Spleen (tissue), 11 donors: ENCODE measurements at regions not wholly inside any gene's neighbourhood (a gene's known extent, or its start where the extent isn't known, plus 50 kb on each side); places are given as distances from the start of the nearest gene placed in this dataset.

Source experiments
- DNase-seq: peaks from one replicate; pipeline ENCODE4 v3.0.0-alpha.2; 2020
- H3K27ac ChIP-seq, 8 donors: fragments of 200-600 bp; sonication (generic) in 7 of 8; 1 replicate in 4 of 8; 2 replicates in 4 of 8; pipeline versions ENCODE4 v1.5.0 to v1.8.0; 2016 to 2021; ENCODE audit warnings: inconsistent platforms in 4 of 8, mild to moderate bottlenecking in 4 of 8, moderate library complexity in 1 of 8
- H3K27me3 ChIP-seq, 7 donors: fragments of 200-600 bp; sonication (generic) in 6 of 7; replicated peaks in 1 of 7; 1 replicate in 4 of 7; 2 replicates in 3 of 7; pipeline versions ENCODE4 v1.5.0 to v1.8.0; 2016 to 2021; ENCODE audit warnings: inconsistent platforms in 3 of 7, mild to moderate bottlenecking in 1 of 7
- H3K36me3 ChIP-seq, 6 donors: fragments of 200-600 bp; sonication (generic) in 5 of 6; 1 replicate in 4 of 6; 2 replicates in 2 of 6; pipeline versions ENCODE4 v1.5.0 to v1.8.0; 2016 to 2021; ENCODE audit warnings: inconsistent platforms in 2 of 6
- H3K4me1 ChIP-seq, 6 donors: fragments of 200-600 bp; sonication (generic) in 5 of 6; 1 replicate in 3 of 6; 2 replicates in 3 of 6; pipeline versions ENCODE4 v1.5.0 to v1.8.0; 2016 to 2021; ENCODE audit warnings: inconsistent platforms in 3 of 6
- H3K4me3 ChIP-seq, 8 donors: fragments of 200-600 bp; sonication (generic) in 7 of 8; 1 replicate in 4 of 8; 2 replicates in 4 of 8; pipeline versions ENCODE4 v1.5.0 to v1.8.0; 2016 to 2021; ENCODE audit warnings: inconsistent platforms in 4 of 8, mild to moderate bottlenecking in 4 of 8, moderate library complexity in 2 of 8
- H3K9me3 ChIP-seq, 8 donors: fragments of 200-600 bp; sonication (generic) in 7 of 8; 1 replicate in 4 of 8; 2 replicates in 4 of 8; pipeline versions ENCODE4 v1.5.0 to v1.8.0; 2016 to 2021; ENCODE audit warnings: inconsistent platforms in 4 of 8
- CTCF ChIP-seq, 11 experiments: fragments of 200-600 bp in 7 of 11; fragments of 450-650 bp in 4 of 11; sonication (generic) in 4 of 11; IDR thresholded peaks in 8 of 11; conservative IDR thresholded peaks in 3 of 11; 1 replicate in 7 of 11; 2 replicates in 4 of 11; pipeline versions ENCODE4 v1.4.0 to v1.8.0; 2016 to 2021; ENCODE audit warnings: antibody characterized with exemption in 11 of 11, inconsistent platforms in 4 of 11, mild to moderate bottlenecking in 1 of 11
- POLR2A ChIP-seq, 3 donors: fragments of 450-650 bp; IDR thresholded peaks; one replicate each; pipeline ENCODE4 v1.5.1; 2017; ENCODE audit warnings: antibody characterized with exemption in 3 of 3, mild to moderate bottlenecking in 1 of 3
- POLR2AphosphoS5 ChIP-seq, 3 donors: sonication (generic); formaldehyde crosslinking; IDR thresholded peaks; one replicate each; pipeline ENCODE4 v1.5.1; 2017; ENCODE audit warnings: antibody characterized with exemption in 3 of 3
- WGBS, 5 donors: extraction: QIAGEN DNeasy Blood & Tissue Kit in 3 of 5; methylation state at CpG; one replicate each; pipeline versions ENCODE4 v1.1.5 to v1.1.7; 2013 to 2018; 5-methylcytosine and 5-hydroxymethylcytosine counted together
- intact Hi-C: fragments of 100-400 bp; cut with DNase I; formaldehyde crosslinking; loops from one replicate; pipeline ENCODE4 v1.15.0; 2023; ENCODE audit warnings: low total_unique reads
- donor health status: healthy with polysubstance abuse.
- donor health status: DM: no; HTN: no; CAD: no; lungs with moderate emphysema.
- donor health status: DM: no; HTN: no; CAD: no.
- donor health status: Bipolar disorder and iron deficiency.
- donor health status: healthy.
- donor health status: DM: no; HTN: no; CAD: no.
- donor health status: DM: yes; HTN: yes; CAD: no.

- intact Hi-C loops = no loop called here
- no peaks in the 10 kb centered on the region for H3K36me3 ChIP-seq
- no peak overlapping the region for H3K27ac ChIP-seq
- H3K27me3 ChIP-seq = peaks cover 0 to 7% (median 0%) of the 10 kb centered on the region in 7 donors
- no peaks in the 10 kb centered on the region for H3K4me1 ChIP-seq
- 72 to 91% (median 83%) methylated on average over 3 of the region's 3 CpGs for WGBS, 5 donors
- no peaks in the 10 kb centered on the region for H3K9me3 ChIP-seq
- no peak overlapping the region for H3K4me3 ChIP-seq
- TF ChIP-seq CTCF (IDR thresholded peaks at IDR 0.05 in 8 of 11, conservative IDR thresholded peaks at IDR 0.05 in 3 of 11) (no peak), POLR2AphosphoS5 (IDR thresholded peaks at IDR 0.05) (no peak), POLR2A (IDR thresholded peaks at IDR 0.05) (no peak)
- DNase-seq = no peak
Measured at GRCh38 chr16:80208743-80209142, 332.1 kb upstream of the DYNLRB2 start.

- DNase-seq = no peak
- TF ChIP-seq CTCF (IDR thresholded peaks at IDR 0.05 in 8 of 11, conservative IDR thresholded peaks at IDR 0.05 in 3 of 11) (no peak), POLR2A (IDR thresholded peaks at IDR 0.05) (no peak), POLR2AphosphoS5 (IDR thresholded peaks at IDR 0.05) (no peak)
- WGBS, 5 donors = 49 to 92% (median 61%) methylated on average over 2 of the region's 2 CpGs
Measured at GRCh38 chr16:80208015-80208414, 332.8 kb upstream of the DYNLRB2 start.

GRCh38 chr16:80203821-80204220 lies 337.0 kb upstream of the DYNLRB2 start:
- WGBS, 5 donors = 89 to 94% (median 92%) methylated on average over 3 of the region's 3 CpGs

More at GRCh38 chr16:80208015-80208414, 332.8 kb upstream of the DYNLRB2 start:
- Histone ChIP-seq H3K4me1 (no peaks in the 10 kb centered on the region), H3K36me3 (no peaks in the 10 kb centered on the region), H3K9me3 (no peaks in the 10 kb centered on the region), H3K27me3 (peaks cover 0 to 7% (median 0%) of the 10 kb centered on the region in 7 donors), H3K4me3 (no peak overlapping the region), H3K27ac (no peak overlapping the region)
- intact Hi-C loops = no loop called here

More at GRCh38 chr16:80203821-80204220, 337.0 kb upstream of the DYNLRB2 start:
- Histone ChIP-seq H3K9me3 (no peaks in the 10 kb centered on the region), H3K27me3 (peaks cover 0 to 15% (median 0%) of the 10 kb centered on the region in 7 donors), H3K27ac (no peak overlapping the region), H3K4me1 (no peaks in the 10 kb centered on the region), H3K36me3 (no peaks in the 10 kb centered on the region), H3K4me3 (no peak overlapping the region)
- intact Hi-C loops = no loop called here
- TF ChIP-seq POLR2A (IDR thresholded peaks at IDR 0.05) (no peak), POLR2AphosphoS5 (IDR thresholded peaks at IDR 0.05) (no peak), CTCF (IDR thresholded peaks at IDR 0.05 in 8 of 11, conservative IDR thresholded peaks at IDR 0.05 in 3 of 11) (no peak)
- no peak for DNase-seq
